ENCODE measurements at regions not wholly inside any gene's neighbourhood (a gene's known extent, or its start where the extent isn't known, plus 50 kb on each side); places are given as distances from the start of the nearest gene placed in this dataset.

DNA sequence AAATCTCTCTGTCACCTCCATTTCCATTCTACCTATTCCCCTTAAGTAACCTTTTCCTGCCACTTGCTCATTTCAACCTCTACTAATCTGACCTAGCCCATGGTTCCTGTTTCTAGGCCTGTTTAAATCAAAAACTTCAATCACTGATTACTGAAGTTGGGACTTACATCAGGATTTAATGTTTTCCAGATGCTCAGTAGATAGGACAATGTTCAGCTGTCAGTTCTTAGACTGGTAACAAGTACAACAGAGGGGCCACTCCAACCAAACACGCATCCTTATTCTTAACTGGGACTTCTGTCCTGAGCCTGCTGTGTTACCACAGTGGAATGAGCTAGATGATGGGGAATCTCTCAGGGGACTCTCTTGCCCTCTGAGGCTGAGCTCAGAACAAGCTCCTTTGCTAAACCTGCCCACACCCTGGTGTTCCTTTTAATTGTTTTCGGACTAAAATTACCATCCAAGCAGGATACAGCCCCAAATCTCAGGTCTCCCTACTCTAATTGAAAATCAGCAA is 974.6 kb downstream of the TTLL7 start:
- no peak for DNase-seq (ENCODE audit: low spot score)

DNA sequence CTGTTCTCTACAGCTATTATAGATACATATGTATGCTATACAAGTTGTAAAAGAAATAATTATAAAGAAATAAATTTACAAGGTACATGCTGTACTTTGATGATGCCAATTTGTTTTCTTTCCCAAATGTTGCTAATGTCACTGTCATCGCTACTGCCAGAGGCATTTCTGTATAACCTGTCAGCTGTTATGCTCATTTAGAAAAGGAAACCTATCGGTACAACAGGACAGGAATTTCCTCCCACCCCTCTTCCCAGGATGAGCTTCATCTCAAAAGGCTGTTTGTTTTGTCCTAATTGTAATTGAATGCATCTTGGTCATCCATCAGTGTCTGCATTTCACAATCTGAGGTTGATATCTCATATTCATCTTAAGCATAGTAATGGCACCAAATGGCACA is 975.7 kb downstream of the TTLL7 start:
- DNase-seq (ENCODE audit: low spot score) = no peak

DNA sequence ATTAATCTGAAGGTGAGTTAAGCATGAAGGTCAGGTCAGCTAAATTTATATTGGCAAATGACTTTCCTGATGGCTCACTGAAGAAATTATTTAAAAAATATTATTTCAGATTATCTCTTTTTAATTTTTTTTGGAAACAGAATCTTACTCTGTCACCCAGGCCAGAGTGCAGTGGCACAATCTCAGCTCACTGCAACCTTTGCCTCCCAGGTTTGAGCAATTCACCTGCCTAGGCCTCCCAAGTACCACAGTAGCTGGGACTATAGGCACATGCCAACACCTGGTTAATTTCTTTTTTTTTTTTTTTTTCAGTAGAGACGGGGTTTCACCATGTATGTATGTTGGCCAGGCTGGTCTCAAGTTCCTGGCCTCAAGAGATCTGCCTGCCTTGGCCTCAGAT is 976.7 kb downstream of the TTLL7 start:
- no peak for DNase-seq (ENCODE audit: low spot score)

DNA sequence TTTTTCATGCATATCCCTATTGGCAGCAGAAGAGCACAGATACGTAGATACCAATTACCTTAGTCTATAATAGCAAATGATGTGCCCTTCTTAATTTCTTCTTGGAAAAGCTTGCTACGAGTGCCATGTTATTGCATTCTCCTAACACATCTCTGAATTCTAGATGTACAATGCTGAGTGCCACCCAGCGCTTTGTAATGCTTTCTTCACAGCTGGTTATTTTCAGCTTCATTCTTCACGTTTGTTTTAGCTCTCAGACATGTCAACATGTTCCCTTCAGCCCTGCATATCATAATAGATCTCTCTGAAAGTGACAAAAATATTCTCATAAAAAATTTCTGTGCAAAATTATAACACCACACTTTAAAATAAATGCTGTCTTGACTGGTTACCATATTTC is 981.2 kb downstream of the TTLL7 start:
- DNase-seq (ENCODE audit: low spot score) = no peak

GRCh38 chr1:83017276-83017675 is 981.7 kb downstream of the TTLL7 start:
- no peak for DNase-seq (ENCODE audit: low spot score)

GRCh38 chr1:83016354-83016849 is 982.5 kb downstream of the TTLL7 start:
- no peak for DNase-seq (ENCODE audit: low spot score)

- no peak for DNase-seq (ENCODE audit: low spot score)
These were observed 983.8 kb downstream of the TTLL7 start for GRCh38 chr1:83015163-83015562.

DNA sequence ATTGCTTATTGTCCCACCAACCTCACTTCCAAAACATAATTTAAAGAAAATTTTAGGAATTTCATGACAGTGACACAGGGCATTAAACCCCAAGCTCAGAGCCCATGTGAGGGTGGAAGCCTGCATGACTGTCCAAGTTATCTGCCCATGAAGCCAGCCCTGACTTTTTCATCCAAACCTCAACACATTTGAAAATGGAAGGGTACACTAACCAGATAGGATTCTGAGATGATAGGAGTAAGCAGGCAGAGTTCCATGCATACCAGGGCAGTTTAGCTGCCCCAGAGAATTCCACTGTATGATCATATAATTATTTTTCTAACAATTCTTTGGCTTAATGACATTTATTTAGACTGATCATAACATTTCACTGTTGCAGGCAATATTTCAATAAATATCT is 986.0 kb downstream of the TTLL7 start:
- no peak for DNase-seq (ENCODE audit: low spot score)

- no peak for DNase-seq (ENCODE audit: low spot score)
These were observed 987.7 kb downstream of the TTLL7 start for GRCh38 chr1:83011265-83011664.

DNA sequence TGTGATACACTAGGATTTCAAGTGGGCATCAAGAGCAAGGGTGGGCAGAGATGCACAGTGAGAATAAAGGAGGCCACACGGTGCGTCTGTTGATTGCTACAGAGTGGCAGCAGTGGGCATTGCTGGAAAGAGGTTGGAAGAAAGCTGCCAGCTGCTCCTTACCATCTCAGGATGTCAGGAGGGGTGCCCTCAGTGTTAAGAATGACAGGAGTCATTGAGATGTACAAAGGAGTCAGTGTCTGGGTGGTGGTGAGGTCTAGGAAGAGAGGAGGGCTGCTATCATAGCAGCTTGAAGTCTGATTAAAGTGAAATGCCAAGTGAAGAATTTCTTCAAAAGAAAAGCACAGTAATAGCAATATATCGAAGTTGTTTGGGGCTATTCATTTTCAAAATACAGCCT is 992.7 kb downstream of the TTLL7 start:
- DNase-seq (ENCODE audit: low spot score) = no peak

DNA sequence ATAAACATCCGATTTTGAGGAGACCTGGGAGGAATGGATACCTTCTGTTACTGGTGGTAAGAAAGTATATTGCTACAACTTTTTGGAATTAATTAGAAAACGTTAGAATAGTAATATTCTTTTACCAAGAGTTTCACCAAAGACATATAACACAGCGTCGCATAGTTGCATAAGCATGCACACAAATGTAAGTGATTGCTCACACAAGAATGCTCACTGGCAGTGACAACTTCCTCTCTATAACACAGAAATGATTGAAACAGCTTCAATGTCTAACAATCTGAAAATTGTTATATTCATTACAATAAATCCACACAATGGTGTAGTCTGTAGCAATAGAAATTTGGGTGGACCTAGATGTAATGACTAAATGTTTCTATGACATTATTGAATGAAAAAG is 998.6 kb downstream of the TTLL7 start:
- no peak for DNase-seq (ENCODE audit: low spot score)

DNA sequence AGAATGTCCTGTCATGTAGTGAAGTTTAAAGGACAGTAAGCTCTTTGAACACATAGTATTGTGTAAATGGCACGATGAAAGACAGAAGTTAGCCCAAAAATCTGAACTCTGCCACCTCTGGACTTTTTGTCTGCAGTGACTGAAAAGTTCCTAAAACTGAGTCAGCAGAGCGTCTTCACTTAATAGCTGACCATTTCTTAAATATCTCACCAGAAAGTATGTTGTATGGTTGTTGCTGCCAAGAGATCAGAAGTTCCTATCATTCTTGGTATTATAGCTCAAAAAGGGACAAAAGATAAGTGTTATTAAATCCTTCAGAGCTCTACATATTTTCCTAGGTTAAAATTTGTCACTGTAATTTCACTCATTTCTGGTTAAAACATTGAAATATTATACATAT is 1003.0 kb downstream of the TTLL7 start:
- no peak for DNase-seq (ENCODE audit: low spot score)

DNA sequence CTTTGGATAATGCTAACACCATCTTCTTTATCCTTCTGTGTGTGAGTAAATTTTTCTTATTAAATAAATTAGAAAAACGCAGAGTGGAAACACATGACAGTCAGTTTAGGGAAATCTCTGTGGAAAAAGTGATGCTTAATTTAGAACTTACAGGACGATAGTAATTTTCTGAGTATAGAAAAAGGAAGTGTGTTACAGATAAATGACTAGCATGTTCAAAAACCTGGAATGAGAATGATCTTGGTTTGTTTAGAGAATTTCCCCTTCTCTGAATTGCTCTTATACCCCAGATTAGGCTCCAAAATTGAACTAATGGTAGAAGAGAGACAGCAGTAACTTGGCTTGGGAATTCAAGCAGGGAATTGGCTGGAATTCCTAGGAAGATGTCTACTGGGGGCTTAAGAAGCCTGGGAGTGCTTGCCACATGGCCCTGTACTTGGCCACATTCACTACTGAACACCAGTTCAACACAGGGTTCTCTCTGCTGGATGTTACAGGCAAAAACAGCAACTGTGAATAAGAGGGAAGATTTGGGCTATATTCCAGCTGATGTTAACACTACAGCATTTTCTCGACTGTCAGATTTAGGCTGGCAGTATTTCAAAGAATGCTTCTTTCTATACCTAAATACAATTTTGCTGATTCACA is 1004.2 kb downstream of the TTLL7 start:
- no peak for DNase-seq (ENCODE audit: low spot score)

DNA sequence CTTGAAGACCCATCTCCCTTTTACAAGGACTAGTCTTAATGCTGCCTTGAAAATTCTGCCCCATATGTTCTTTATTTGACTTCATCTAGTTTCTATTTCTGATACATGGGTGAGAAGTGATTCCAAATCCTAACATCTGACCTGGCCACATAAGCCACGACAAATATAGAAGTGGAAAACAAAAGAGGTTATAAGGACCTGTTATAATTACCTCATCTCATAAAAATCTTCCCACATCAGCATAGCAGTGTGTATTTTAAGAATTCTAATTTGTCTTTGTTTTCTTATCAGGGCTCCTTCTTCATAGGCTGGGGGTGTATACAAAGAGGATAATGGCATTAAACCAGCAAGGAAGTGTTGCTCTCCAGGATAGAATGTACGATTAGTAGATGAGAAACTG is 1007.4 kb downstream of the TTLL7 start:
- DNase-seq (ENCODE audit: low spot score) = no peak

GRCh38 chr1:82979593-82980236 is 1019.2 kb downstream of the TTLL7 start:
- DNase-seq (ENCODE audit: low spot score) = no peak

DNA sequence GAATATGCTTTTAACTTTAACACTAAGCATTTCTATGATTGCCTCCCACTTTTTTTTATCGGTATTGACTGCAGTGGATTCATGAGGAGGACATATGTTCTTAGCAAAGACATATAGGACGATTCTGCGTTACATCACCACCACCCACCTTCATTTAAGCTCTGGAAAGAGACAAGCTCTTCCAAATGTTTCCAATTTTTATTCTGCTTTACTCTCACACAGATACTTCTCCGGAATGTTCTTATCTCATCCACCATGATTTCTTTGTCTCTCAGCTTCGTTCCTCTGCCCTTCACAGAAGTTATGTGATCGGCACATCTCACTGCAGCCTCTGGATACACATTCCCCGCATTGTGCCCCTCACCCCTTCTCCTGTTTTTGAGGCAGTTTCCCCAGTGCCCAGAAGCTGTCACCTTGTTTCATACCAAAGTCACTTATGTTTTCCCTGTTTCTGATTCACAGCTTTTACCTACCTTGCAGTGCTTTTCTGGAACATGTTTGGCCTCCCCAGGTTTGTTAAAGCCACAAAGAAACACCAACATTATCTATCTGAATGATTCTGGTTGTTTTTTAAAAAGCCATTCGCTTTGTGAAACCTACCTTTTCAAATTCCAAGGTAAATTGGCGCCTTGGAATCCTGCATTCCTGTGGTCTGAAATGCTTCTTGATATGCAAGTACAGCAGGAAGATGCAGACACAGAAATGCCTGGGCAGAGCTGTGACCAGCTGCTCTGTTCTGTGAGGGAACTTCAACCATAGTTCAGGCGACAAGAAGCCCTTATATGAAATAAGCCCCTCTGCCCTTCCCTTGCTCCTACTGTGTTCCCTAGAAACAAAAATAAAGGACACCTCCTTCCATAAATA is 1020.2 kb downstream of the TTLL7 start:
- no peak for DNase-seq (ENCODE audit: low spot score)

- no peak for DNase-seq (ENCODE audit: low spot score)
These were observed 1025.9 kb downstream of the TTLL7 start for GRCh38 chr1:82972841-82973553.

DNA sequence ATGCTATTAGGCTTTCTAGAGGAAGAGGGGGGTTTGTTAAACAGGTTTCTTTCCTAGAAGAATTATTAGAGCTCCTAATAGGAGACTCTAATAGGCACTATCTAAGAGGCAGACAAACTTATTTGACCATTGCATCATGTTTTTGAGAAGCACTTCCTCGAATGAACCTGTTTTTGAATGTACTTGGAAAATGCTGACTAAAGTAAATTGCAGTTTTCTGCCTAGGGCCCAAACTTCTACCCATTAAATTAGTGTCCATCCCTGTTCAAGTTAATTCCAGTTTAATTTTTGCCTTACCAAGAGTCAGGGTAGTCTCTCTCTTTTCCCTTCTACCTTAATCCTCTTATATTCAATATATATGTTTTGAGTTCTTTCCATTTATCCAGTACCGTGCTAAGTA is 1029.6 kb downstream of the TTLL7 start:
- no peak for DNase-seq (ENCODE audit: low spot score)

DNA sequence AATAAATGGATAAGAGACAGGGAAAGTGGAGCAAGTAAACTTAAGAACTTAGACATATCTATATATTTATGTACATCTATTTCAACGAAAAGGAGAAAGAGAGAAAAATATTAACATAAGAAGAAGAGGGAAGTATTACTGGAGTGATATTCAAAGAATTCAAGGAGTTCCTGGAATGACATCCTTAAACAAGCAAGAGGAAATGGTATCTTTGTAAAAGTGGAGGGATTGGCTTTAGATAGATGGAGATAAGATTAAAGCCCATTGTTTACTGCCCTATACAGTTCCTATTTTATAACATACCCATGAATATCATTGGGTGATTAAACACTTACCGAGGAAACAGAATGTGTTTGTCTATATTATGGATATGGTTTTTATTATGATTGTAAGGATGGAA is 1036.3 kb downstream of the TTLL7 start:
- no peak for DNase-seq (ENCODE audit: low spot score)

DNA sequence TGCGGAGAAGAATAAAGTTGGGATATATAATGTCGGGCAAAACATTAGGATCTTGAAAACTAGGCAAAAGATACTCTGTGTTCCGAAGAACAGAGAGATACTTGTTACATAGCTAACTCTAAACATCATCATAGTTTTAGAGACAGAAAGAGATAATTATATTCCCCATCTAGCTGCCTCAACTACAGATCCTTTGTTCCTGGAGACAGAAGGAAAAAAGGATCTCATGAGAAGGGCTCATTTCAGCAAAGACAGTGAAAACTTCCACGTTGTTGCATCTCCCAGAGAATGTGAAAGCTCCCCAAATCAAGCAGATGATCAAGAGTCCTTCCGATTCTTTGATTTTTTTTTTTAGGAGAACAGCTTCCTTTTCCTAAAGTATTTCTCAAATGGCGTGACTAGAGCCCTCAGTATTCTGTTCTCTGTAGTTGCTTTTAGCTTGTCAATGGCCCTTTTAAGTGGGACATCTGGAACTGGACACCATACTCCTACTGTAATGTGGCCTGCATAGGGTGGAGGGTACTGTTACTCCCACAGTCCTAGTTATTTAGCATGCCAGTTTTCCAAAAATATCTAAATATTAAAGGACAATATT is 1048.2 kb downstream of the TTLL7 start:
- no peak for DNase-seq (ENCODE audit: low spot score)

GRCh38 chr1:82948386-82948785 is 1050.5 kb downstream of the TTLL7 start:
- no peak for DNase-seq (ENCODE audit: low spot score)

DNA sequence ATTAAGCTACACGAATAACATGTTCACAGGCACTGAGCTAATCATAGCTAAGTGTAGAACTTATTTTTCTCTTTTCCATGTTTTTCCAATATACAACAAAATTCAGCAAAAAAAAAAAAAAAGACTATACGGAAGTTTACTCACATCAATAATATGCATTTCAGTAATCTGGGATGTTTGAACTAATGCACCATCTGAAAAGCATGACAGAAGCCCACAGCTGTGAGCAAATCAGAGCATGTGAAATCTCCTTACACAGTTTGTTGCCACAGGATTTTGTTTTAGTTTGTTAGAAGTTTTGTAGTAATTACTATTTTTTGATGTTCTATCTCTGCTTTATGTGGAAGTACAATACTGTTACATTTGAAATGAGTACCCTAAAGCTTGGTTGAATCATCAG is 1051.7 kb downstream of the TTLL7 start:
- DNase-seq (ENCODE audit: low spot score) = no peak
